ENCODE measurements at regions not wholly inside any gene's neighbourhood (a gene's known extent, or its start where the extent isn't known, plus 50 kb on each side); places are given as distances from the start of the nearest gene placed in this dataset.

GRCh38 chr21:38712071-38712470, 93.7 kb upstream of the ETS2 start:
- DNase-seq, result no peak

GRCh38 chr21:38712664-38713063, 93.1 kb upstream of the ETS2 start:
- DNase-seq, result no peak

- DNase-seq, result no peak
These were observed 91.5 kb upstream of the ETS2 start for GRCh38 chr21:38714039-38714817.

- DNase-seq, result no peak
These were observed 90.7 kb upstream of the ETS2 start for GRCh38 chr21:38714999-38715398.

- DNase-seq, result no peak
These were observed 89.6 kb upstream of the ETS2 start for GRCh38 chr21:38716088-38716487.

- no peak for DNase-seq
These were observed 88.8 kb upstream of the ETS2 start for GRCh38 chr21:38716942-38717341.

- no peak for DNase-seq
These were observed 87.2 kb upstream of the ETS2 start for GRCh38 chr21:38718481-38718880.

- DNase-seq, result no peak
These were observed 85.7 kb upstream of the ETS2 start for GRCh38 chr21:38720074-38720473.

- DNase-seq, result no peak
These were observed 84.7 kb upstream of the ETS2 start for GRCh38 chr21:38721055-38721454.

GRCh38 chr21:38721958-38722357, 83.8 kb upstream of the ETS2 start:
- no peak for DNase-seq

- DNase-seq, result no peak
These were observed 80.3 kb upstream of the ETS2 start for GRCh38 chr21:38725196-38726157.

GRCh38 chr21:38726482-38726881, 79.2 kb upstream of the ETS2 start:
- DNase-seq, result no peak

GRCh38 chr21:38729291-38729690, 76.4 kb upstream of the ETS2 start:
- no peak for DNase-seq

- no peak for DNase-seq
These were observed 75.9 kb upstream of the ETS2 start for GRCh38 chr21:38729754-38730379.

- peak; percentile 84 to 86 for DNase-seq
These were observed 71.7 kb upstream of the ETS2 start for GRCh38 chr21:38733972-38734546.

- DNase-seq, result no peak
These were observed 70.9 kb upstream of the ETS2 start for GRCh38 chr21:38734646-38735365.

GRCh38 chr21:38735626-38736206, 70.0 kb upstream of the ETS2 start:
- DNase-seq, result no peak

GRCh38 chr21:38740090-38740489, 65.6 kb upstream of the ETS2 start:
- DNase-seq, result no peak

- no peak for DNase-seq
These were observed 64.4 kb upstream of the ETS2 start for GRCh38 chr21:38741092-38741949.

- DNase-seq, result no peak
These were observed 63.8 kb upstream of the ETS2 start for GRCh38 chr21:38741950-38742256.

GRCh38 chr21:38742580-38743260, 63.0 kb upstream of the ETS2 start:
- no peak for DNase-seq
